Adrenal gland (tissue), 9 donors: ENCODE measurements at regions not wholly inside any gene's neighbourhood (a gene's known extent, or its start where the extent isn't known, plus 50 kb on each side); places are given as distances from the start of the nearest gene placed in this dataset.

Experiments
- DNase-seq, 7 donors: peaks; one replicate each; pipeline ENCODE4 v3.0.0-alpha.2; 2019 to 2020
- H3K27ac ChIP-seq, 5 donors: fragments of 200-600 bp; sonication (generic) in 4 of 5; 1 replicate in 3 of 5; 2 replicates in 2 of 5; pipeline versions ENCODE4 v1.5.1 to v1.8.0; 2016 to 2020; ENCODE audit warnings: mild to moderate bottlenecking in 1 of 5
- H3K27me3 ChIP-seq: fragments of 200-600 bp; 2 replicates; pipeline ENCODE4 v1.8.0; 2021
- H3K36me3 ChIP-seq, 2 donors: fragments of 200-600 bp; replicated peaks in 1 of 2; 1 replicate in 1 of 2; 2 replicates in 1 of 2; pipeline versions ENCODE4 v1.5.1 to v1.8.0; 2018 to 2022
- H3K4me1 ChIP-seq, 2 donors: fragments of 200-600 bp; replicated peaks in 1 of 2; 1 replicate in 1 of 2; 2 replicates in 1 of 2; pipeline versions ENCODE4 v1.5.1 to v1.8.0; 2018 to 2021
- H3K4me3 ChIP-seq, 4 donors: fragments of 200-600 bp; sonication (generic) in 3 of 4; one replicate each; pipeline ENCODE4 v1.5.1; 2016 to 2018
- H3K9me3 ChIP-seq, 3 donors: fragments of 200-600 bp; sonication (generic) in 1 of 3; replicated peaks in 1 of 3; 1 replicate in 2 of 3; 2 replicates in 1 of 3; pipeline versions ENCODE4 v1.5.1 to v1.8.0; 2016 to 2021
- POLR2A ChIP-seq, 2 donors: fragments of 450-650 bp; IDR thresholded peaks; one replicate each; pipeline ENCODE4 v1.6.1; 2017; ENCODE audit warnings: antibody characterized with exemption in 2 of 2, mild to moderate bottlenecking in 2 of 2, moderate library complexity in 1 of 2
- WGBS, 4 donors: extraction: QIAGEN DNeasy Blood & Tissue Kit in 2 of 4; methylation state at CpG; one replicate each; pipeline versions ENCODE4 v1.1.5 to v1.1.7; 2013 to 2017; 5-methylcytosine and 5-hydroxymethylcytosine counted together
- intact Hi-C, 2 donors: fragments of 100-400 bp; cut with DNase I; formaldehyde crosslinking; loops; one replicate each; pipeline versions ENCODE4 v1.14.1 to v1.15.0; 2022 to 2023
- TF ChIP-seq, protein P1 (sequence below), 6 experiments: fragments of 450-650 bp in 4 of 6; fragments of 200-600 bp in 2 of 6; sonication (generic) in 1 of 6; IDR thresholded peaks; 1 replicate in 5 of 6; 2 replicates in 1 of 6; pipeline versions ENCODE4 v1.5.1 to v1.8.0; 2016 to 2021; ENCODE audit warnings: antibody characterized with exemption in 6 of 6, mild to moderate bottlenecking in 2 of 6, moderate library complexity in 1 of 6
- donor health status: healthy with polysubstance abuse.
- donor health status: Bipolar disorder and iron deficiency.
- donor health status: DM: yes; HTN: yes; CAD: no.
- donor health status: DM: no; HTN: no; CAD: no.
- donor health status: DM: no; HTN: no; CAD: no.

DNA sequence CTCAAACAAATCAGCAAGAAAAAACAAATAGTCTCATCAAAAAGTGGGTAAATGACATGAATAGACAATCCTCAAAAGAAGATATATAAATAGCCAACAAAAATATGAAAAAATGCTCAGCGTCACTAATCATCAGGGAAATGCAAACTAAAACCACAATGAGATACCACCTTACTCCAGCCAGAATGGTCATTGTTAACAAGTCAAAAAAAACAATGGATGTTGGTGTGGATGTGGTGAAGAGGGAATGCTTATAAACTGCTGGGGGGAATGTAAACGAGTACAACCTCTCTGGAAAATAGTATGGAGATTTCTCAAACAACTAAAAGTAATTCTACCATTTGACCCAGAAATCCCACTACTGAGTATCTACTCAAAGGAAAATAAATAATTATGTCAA is 239.2 kb upstream of the RFC3 start:
- Histone ChIP-seq H3K27ac (no peak overlapping the region), H3K4me1 (peaks cover 15 to 16% of the 10 kb centered on the region in 2 donors), H3K36me3 (no peaks in the 10 kb centered on the region), H3K4me3 (no peak overlapping the region), H3K9me3 (no peaks in the 10 kb centered on the region), H3K27me3 (no peaks in the 10 kb centered on the region)
- no peak for DNase-seq
- no peak for TF ChIP-seq POLR2A (IDR thresholded peaks at IDR 0.05)
- TF ChIP-seq, protein P1, sequence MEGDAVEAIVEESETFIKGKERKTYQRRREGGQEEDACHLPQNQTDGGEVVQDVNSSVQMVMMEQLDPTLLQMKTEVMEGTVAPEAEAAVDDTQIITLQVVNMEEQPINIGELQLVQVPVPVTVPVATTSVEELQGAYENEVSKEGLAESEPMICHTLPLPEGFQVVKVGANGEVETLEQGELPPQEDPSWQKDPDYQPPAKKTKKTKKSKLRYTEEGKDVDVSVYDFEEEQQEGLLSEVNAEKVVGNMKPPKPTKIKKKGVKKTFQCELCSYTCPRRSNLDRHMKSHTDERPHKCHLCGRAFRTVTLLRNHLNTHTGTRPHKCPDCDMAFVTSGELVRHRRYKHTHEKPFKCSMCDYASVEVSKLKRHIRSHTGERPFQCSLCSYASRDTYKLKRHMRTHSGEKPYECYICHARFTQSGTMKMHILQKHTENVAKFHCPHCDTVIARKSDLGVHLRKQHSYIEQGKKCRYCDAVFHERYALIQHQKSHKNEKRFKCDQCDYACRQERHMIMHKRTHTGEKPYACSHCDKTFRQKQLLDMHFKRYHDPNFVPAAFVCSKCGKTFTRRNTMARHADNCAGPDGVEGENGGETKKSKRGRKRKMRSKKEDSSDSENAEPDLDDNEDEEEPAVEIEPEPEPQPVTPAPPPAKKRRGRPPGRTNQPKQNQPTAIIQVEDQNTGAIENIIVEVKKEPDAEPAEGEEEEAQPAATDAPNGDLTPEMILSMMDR (IDR thresholded peaks at IDR 0.05), result no peak
- WGBS, 4 donors, result 71 to 97% (median 93%) methylated on average over 2 of the region's 2 CpGs
- intact Hi-C loops, result no loop called here

GRCh38 chr13:33582121-33582520 is 235.8 kb upstream of the RFC3 start:
- Histone ChIP-seq H3K4me3 (no peak overlapping the region), H3K36me3 (no peaks in the 10 kb centered on the region), H3K27me3 (no peaks in the 10 kb centered on the region), H3K9me3 (no peaks in the 10 kb centered on the region), H3K4me1 (peaks cover 4 to 7% of the 10 kb centered on the region in 2 donors), H3K27ac (no peak overlapping the region)
- intact Hi-C loops, result no loop called here
- WGBS, 4 donors, result 80 to 100% (median 91%) methylated on average over 4 of the region's 4 CpGs
- no peak for TF ChIP-seq POLR2A (IDR thresholded peaks at IDR 0.05)
- TF ChIP-seq, protein P1 (IDR thresholded peaks at IDR 0.05), result no peak
- no peak for DNase-seq

DNA sequence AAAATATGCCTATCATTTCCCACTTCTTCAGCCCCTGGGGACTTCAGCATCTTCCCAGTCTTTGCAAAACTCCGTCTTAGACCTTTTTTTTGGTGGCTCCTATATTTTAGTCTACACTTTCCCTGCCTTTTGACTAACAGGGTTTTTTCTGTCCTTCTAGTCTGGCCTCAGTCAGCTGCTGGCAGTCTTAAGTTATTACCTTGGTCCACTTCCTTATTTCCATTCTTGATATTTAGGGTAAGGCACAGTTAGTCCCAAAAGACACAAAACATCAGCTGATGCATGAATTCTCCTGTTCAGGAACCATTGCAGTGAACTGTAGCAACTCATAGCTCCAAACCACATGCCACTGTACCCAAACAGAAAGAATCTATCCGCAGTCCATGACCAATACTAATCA is 234.6 kb upstream of the RFC3 start:
- no peaks in the 10 kb centered on the region for H3K27me3 ChIP-seq
- intact Hi-C loops, result no loop called here

GRCh38 chr13:33590936-33591335 is 227.0 kb upstream of the RFC3 start:
- no peaks in the 10 kb centered on the region for H3K36me3 ChIP-seq
- TF ChIP-seq POLR2A (IDR thresholded peaks at IDR 0.05), result no peak
- TF ChIP-seq, protein P1 (IDR thresholded peaks at IDR 0.05), result no peak
- no peak overlapping the region for H3K4me3 ChIP-seq
- intact Hi-C loops, result no loop called here
- no peak for DNase-seq
- H3K4me1 ChIP-seq, result peaks cover 0 to 5% of the 10 kb centered on the region in 2 donors
- 89 to 94% (median 91%) methylated on average over 6 of the region's 6 CpGs for WGBS, 4 donors
- H3K27ac ChIP-seq, result no peak overlapping the region
- no peaks in the 10 kb centered on the region for H3K27me3 ChIP-seq
- no peaks in the 10 kb centered on the region for H3K9me3 ChIP-seq

More for the DNA sequence above, 234.6 kb upstream of the RFC3 start:
- Histone ChIP-seq H3K36me3 (no peaks in the 10 kb centered on the region), H3K27ac (no peak overlapping the region), H3K4me3 (no peak overlapping the region), H3K9me3 (no peaks in the 10 kb centered on the region), H3K4me1 (no peaks in the 10 kb centered on the region)
- TF ChIP-seq, protein P1 (IDR thresholded peaks at IDR 0.05), result no peak
- TF ChIP-seq POLR2A (IDR thresholded peaks at IDR 0.05), result no peak
- no peak for DNase-seq
- 91 to 95% (median 94%) methylated on average over 2 of the region's 2 CpGs for WGBS, 4 donors
